Activated naive CD8-positive, alpha-beta T cell treated with anti-CD3 and anti-CD28 coated beads, Interleukin-2, amount 10 ng/mL, durations not matched to agents 7 days and 5 days (primary cell): ENCODE measurements at regions not wholly inside any gene's neighbourhood (a gene's known extent, or its start where the extent isn't known, plus 50 kb on each side); places are given as distances from the start of the nearest gene placed in this dataset.

ENCODE experiments used
- ATAC-seq: fragments of 150-1000 bp; cut with Tn5 transposase; one replicate; pipeline ENCODE4 v1.10.0; 2021; ENCODE audit warnings: low read depth, moderate library complexity
- POLR2A ChIA-PET: fragments of 350-600 bp; sonication (Branson Sonifier 250); formaldehyde crosslinking; loops from one replicate; lab custom pipeline; 2021; ENCODE audit warnings: antibody characterized with exemption; lab: Charles Lee
- DNase-seq: peaks from one replicate; pipeline ENCODE4 v3.0.0; 2021
- H3K27ac Mint-ChIP-seq: one replicate; pipeline ENCODE4 v1.8.0; 2022; ENCODE audit warnings: mild to moderate bottlenecking, mixed read lengths
- H3K27me3 Mint-ChIP-seq: one replicate; pipeline ENCODE4 v1.8.0; 2022; ENCODE audit warnings: mild to moderate bottlenecking, moderate library complexity, mixed read lengths
- H3K36me3 Mint-ChIP-seq: one replicate; pipeline ENCODE4 v1.8.0; 2021; ENCODE audit warnings: mild to moderate bottlenecking, mixed read lengths
- H3K4me1 Mint-ChIP-seq: one replicate; pipeline ENCODE4 v1.8.0; 2021; ENCODE audit warnings: mixed read lengths
- H3K4me3 Mint-ChIP-seq: one replicate; pipeline ENCODE4 v1.8.0; 2022; ENCODE audit warnings: mild to moderate bottlenecking, moderate library complexity, mixed read lengths
- H3K9me3 Mint-ChIP-seq: one replicate; pipeline ENCODE4 v1.8.0; 2021; ENCODE audit warnings: mixed read lengths

DNA sequence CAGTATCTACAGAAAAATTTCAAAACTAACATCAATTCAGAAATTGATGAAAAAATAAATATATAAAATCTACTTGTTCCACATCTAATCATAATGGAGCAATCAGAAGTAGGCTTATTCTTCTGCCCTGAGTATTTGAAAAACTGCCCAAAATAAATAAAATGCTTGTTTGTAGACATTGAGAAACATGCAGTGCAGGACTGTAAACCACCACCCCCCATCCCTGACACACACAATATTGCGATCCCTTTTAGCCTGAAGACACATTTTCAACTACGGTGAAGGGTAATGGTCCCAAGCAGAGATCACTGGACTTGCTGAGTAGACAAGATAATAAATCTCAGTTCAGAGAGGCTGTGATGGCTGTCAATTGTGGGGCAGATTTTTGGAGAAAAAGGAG, 261.5 kb downstream of the C6orf118 start:
- POLR2A ChIA-PET = no interaction called here

DNA sequence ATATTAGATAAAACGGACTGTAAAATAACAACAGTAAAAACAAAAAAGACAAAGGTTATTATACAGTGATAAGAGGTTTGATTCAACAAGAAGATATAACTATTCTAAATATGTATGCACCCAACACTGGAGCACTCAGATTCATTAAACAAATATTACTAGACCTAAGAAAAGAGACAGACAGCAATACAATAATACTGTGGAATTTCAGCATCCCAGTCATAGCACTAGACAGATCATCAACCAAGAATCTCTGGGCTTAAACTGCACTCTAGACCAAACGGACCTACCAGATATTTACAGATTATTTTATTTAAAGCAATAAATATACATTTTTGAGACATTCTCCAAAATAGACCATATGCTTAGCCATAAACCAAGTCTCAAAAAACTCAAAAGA, 263.8 kb downstream of the C6orf118 start:
- Mint-ChIP-seq H3K4me3 (no peak overlapping the region), H3K36me3 (no peaks in the 10 kb centered on the region), H3K4me1 (no peaks in the 10 kb centered on the region), H3K27me3 (no peaks in the 10 kb centered on the region), H3K9me3 (peaks cover 13% of the 10 kb centered on the region), H3K27ac (no peak overlapping the region)
- ATAC-seq (no peak), DNase-seq (no peak)
- POLR2A ChIA-PET = no interaction called here

More for the DNA sequence above, 261.5 kb downstream of the C6orf118 start:
- Mint-ChIP-seq H3K27ac (no peak overlapping the region), H3K9me3 (peaks cover 15% of the 10 kb centered on the region), H3K4me3 (no peak overlapping the region), H3K36me3 (no peaks in the 10 kb centered on the region), H3K27me3 (no peaks in the 10 kb centered on the region), H3K4me1 (no peaks in the 10 kb centered on the region)
- DNase-seq (no peak), ATAC-seq (no peak)

DNA sequence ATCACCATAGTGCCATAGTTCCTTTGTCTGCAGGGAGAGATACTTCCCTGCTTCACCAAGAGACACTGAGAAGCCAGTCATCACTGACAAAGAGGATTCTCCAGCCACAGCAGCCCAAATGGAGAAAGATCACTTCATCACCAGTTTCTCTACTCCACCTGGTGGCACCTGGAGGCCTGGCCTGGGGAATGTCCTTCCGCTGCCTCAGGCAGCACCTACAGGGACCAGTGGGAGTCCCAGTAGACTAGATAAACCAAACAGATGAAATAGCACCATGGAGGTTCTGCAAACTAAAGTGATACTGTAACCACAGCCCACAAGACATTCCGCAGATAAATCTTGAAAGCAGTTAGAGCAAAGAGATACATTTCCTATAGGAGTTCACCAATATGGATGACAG, 266.5 kb downstream of the C6orf118 start:
- H3K27me3 Mint-ChIP-seq = no peaks in the 10 kb centered on the region
- no peaks in the 10 kb centered on the region for H3K4me1 Mint-ChIP-seq
- H3K36me3 Mint-ChIP-seq = no peaks in the 10 kb centered on the region
- H3K9me3 Mint-ChIP-seq = peaks cover 11% of the 10 kb centered on the region
- DNase-seq (no peak), ATAC-seq (no peak)
- H3K27ac Mint-ChIP-seq = no peak overlapping the region
- POLR2A ChIA-PET = no interaction called here
- H3K4me3 Mint-ChIP-seq = no peak overlapping the region

DNA sequence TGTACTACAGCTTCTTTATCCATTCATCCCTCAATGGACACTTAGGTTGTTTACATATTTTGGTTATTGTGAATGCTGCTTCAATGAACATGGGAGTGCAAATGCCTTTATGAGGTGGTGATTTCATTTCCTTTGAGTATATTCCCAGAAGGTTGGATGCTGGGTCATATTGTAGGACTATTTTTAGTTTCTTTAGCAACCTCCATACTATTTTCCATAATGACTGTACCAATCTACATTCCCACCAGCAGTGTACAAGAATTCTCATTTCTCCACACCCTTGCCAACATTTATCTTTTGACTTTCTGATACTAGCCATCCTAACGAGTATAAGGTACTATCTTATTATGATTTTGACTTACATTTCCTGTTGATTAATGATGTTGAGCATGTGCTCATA, 269.0 kb downstream of the C6orf118 start:
- Mint-ChIP-seq H3K36me3 (no peaks in the 10 kb centered on the region), H3K4me1 (no peaks in the 10 kb centered on the region), H3K27ac (no peak overlapping the region), H3K4me3 (no peak overlapping the region), H3K9me3 (peaks cover 5% of the 10 kb centered on the region), H3K27me3 (no peaks in the 10 kb centered on the region)
- no peak for ATAC-seq
- DNase-seq = no peak
- POLR2A ChIA-PET = no interaction called here

DNA sequence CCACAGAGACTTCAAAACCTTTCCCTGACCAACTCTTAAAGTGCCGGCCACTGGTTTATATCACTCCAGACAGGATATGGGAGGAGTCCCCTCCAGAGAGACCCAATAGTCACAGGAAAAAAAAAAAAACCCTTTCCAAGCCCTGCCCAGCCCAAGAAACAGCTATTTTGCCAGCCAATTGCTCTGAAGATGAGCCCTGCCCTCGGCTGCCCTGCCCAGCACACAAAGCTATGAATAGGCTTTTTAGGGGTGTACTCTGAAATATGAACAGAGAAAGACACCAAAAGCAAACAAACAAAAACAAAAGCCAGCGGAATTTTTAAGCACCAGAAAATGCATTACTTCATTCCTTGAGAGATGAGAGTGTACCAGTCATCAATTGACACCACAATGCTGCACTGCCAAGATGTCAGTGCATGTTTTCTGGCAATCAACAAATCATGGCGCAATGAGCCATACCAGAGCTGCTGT, 275.1 kb downstream of the C6orf118 start:
- no peaks in the 10 kb centered on the region for H3K4me1 Mint-ChIP-seq
- no peak overlapping the region for H3K27ac Mint-ChIP-seq
- DNase-seq (no peak), ATAC-seq (no peak)
- no peaks in the 10 kb centered on the region for H3K27me3 Mint-ChIP-seq
- peaks cover 9% of the 10 kb centered on the region for H3K9me3 Mint-ChIP-seq
- no peak overlapping the region for H3K4me3 Mint-ChIP-seq
- H3K36me3 Mint-ChIP-seq = no peaks in the 10 kb centered on the region
- POLR2A ChIA-PET = no interaction called here

DNA sequence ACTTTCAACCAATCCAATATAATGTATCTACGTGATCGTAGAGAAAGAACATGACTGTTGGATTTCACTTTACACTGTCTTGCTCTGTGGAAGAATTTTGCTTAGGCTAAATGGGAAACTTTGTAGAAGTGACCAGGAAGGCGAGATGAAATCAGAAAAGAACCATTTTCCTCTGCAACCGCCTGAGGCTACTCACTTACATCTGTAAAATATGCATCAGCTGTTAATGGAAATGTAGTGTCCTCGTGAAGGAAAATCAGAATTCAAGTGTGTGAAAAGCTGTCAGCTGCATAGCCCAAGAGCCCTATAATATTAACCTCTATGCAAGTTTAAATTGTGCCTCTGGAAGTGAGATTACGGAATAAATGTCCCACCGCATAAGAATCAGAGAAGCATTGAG, 277.9 kb downstream of the C6orf118 start:
- Mint-ChIP-seq H3K36me3 (no peaks in the 10 kb centered on the region), H3K9me3 (peaks cover 6% of the 10 kb centered on the region), H3K27ac (no peak overlapping the region), H3K4me3 (no peak overlapping the region), H3K4me1 (no peaks in the 10 kb centered on the region), H3K27me3 (no peaks in the 10 kb centered on the region)
- ATAC-seq (no peak), DNase-seq (no peak)
- POLR2A ChIA-PET = no interaction called here

DNA sequence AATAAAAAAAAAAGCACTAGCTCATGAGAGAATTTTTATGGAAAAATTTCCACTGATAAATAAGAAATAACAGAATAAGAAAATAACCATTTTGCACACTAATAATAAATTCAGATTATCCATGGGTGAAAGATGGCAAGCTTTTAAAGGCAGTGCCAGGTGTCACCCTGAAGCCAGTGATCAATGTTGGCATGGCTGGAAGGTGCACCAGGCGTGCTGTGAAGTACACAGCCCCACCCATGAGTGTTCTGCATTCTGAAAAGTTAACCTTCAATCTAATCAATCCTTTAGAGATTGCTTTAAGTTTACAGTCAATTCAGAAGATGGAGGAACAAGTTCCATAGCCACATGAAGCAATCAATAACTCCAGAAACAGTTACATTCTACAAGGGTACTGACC, 284.4 kb downstream of the C6orf118 start:
- Mint-ChIP-seq H3K4me1 (no peaks in the 10 kb centered on the region), H3K27ac (no peak overlapping the region), H3K9me3 (peaks cover 1% of the 10 kb centered on the region), H3K27me3 (no peaks in the 10 kb centered on the region), H3K4me3 (no peak overlapping the region), H3K36me3 (no peaks in the 10 kb centered on the region)
- POLR2A ChIA-PET = no interaction called here
- no peak for ATAC-seq
- DNase-seq = no peak

DNA sequence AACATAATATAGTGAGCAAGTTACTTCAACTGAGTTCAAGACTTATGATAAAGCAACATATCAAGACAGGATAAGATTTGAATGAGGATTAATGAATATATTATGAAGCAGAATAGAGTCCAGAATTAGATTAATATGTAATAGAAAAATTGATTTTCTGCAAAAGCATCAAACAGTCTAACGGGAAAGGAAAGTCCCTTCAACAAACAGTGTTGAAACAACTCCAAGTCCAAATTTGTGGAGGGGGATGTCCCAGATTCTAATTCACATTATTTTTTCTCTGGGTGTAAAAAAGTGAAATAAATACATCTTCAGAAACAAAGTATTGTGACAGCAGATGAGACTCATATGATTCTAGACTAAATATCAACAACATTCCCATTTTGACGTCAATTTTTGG, 289.7 kb downstream of the C6orf118 start:
- DNase-seq (no peak), ATAC-seq (no peak)
- Mint-ChIP-seq H3K27ac (no peak overlapping the region), H3K4me3 (no peak overlapping the region), H3K36me3 (no peaks in the 10 kb centered on the region), H3K27me3 (no peaks in the 10 kb centered on the region), H3K4me1 (no peaks in the 10 kb centered on the region), H3K9me3 (peaks cover 4% of the 10 kb centered on the region)
- POLR2A ChIA-PET = no interaction called here

DNA sequence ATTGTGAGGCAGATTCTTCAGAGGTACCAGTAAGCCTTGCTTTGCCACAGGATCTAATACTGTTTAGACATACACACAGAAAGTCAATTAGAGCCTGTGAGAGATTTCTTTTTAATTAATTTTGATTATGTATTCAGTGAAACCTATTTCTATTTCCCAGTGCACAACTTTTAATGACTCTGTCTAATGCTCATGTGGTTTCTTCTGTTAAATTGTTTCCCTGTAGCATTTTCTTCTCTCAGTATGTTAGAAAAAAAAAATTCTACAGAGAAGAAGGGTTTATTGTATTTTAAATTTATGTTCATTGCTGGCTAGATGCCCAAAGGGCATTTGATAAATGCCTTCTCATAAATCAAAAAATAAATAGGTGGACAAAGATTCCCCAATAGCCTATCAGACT, 293.7 kb downstream of the C6orf118 start:
- H3K9me3 Mint-ChIP-seq = peaks cover 9% of the 10 kb centered on the region
- no peaks in the 10 kb centered on the region for H3K4me1 Mint-ChIP-seq
- DNase-seq (no peak), ATAC-seq (no peak)
- H3K36me3 Mint-ChIP-seq = no peaks in the 10 kb centered on the region
- no peak overlapping the region for H3K27ac Mint-ChIP-seq
- POLR2A ChIA-PET = no interaction called here
- H3K4me3 Mint-ChIP-seq = no peak overlapping the region
- no peaks in the 10 kb centered on the region for H3K27me3 Mint-ChIP-seq

DNA sequence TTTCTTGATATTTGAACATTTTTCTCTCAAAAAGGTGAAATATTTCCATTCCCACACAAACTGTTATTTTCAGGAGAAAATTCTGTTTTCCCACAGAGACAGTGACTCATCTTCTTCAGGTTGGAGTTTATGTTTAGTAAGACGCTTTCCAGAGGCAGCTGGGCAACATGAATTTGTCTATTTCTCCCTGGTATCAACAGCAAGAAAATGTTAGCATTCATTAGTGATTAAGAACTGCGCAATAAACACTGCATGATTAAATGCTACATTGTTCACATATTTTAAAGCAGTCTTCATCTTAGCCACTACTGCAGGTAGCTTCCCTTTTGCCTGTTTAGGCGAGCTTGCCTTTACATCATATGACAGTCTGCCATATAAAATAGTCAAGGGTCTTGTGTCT, 295.7 kb downstream of the C6orf118 start:
- no peak for ATAC-seq
- H3K27ac Mint-ChIP-seq = no peak overlapping the region
- no peaks in the 10 kb centered on the region for H3K36me3 Mint-ChIP-seq

DNA sequence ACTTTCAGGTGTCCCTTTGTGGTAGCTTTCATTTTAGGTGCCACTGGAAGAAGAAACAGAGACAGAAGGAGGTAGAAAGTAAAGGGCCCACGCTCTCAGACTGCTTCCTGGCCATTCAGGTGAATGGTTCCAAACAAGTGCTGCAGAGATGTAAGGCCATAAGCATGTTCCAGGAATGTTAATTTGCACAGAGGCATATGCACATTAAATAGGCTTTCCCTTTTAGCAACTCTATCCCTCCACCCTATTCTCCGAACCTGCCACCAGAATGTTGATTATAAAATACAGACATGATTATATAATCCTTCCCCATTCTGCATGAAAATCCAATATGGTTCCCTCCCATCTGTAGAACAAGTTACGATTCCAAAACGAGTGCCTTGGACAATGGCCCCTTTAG, 297.2 kb downstream of the C6orf118 start:
- no peaks in the 10 kb centered on the region for H3K36me3 Mint-ChIP-seq
- H3K27ac Mint-ChIP-seq = no peak overlapping the region
- peaks cover 9% of the 10 kb centered on the region for H3K9me3 Mint-ChIP-seq
- ATAC-seq = no peak
- no peaks in the 10 kb centered on the region for H3K4me1 Mint-ChIP-seq
- POLR2A ChIA-PET = no interaction called here
- no peak overlapping the region for H3K4me3 Mint-ChIP-seq
- no peak for DNase-seq
- no peaks in the 10 kb centered on the region for H3K27me3 Mint-ChIP-seq

More for the DNA sequence above, 295.7 kb downstream of the C6orf118 start:
- DNase-seq = no peak
- Mint-ChIP-seq H3K27me3 (no peaks in the 10 kb centered on the region), H3K9me3 (peaks cover 9% of the 10 kb centered on the region), H3K4me3 (no peak overlapping the region), H3K4me1 (no peaks in the 10 kb centered on the region)
- POLR2A ChIA-PET = no interaction called here

DNA sequence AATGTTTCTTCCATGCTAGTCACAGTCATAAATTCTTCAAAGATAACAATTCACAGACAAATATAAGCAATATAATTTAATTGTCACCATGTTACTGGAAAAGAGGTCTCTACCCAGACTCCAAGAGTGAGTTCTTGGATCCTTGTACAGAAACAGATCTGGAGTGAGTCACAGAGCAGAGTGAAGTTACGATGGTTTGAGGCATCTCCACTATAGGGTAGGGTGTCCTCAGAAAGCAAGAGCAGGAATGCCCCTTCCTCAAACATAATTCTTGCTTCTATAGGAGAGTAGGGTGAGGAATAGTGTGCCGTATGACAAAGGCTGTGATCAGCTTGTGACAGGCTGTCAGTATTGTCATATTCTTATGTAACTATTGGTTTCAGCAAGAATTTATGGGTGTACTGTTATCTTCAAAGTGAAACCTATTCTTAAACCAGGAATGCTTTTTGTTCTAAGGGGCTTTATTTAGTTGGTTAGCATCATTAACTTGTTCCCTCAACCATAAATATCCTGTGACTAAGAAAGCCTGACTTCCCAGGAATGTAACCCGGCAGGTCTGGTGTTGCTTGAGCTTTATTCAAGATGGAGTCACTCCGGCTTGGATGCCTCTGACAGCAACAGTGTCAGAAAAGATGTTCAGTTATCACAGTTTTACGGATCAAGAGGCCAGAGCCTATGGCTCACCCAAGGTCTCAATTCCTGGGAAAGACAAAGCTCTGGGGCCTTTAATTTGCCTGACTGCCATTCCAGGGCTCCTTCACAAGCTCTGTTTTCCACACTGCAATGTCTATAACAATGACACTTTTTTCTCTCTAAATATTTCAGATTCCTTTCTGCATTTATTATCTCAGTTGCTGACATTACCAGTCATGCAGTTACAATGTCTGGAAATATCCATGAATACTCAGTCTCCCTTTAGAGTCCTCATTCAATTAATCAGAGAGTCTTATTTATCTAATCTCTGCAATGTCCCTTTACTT, 298.6 kb downstream of the C6orf118 start:
- H3K4me3 Mint-ChIP-seq = no peak overlapping the region
- DNase-seq (no peak), ATAC-seq (no peak)
- no peaks in the 10 kb centered on the region for H3K36me3 Mint-ChIP-seq
- POLR2A ChIA-PET = no interaction called here
- H3K27me3 Mint-ChIP-seq = no peaks in the 10 kb centered on the region
- H3K4me1 Mint-ChIP-seq = no peaks in the 10 kb centered on the region
- H3K9me3 Mint-ChIP-seq = peaks cover 6% of the 10 kb centered on the region
- H3K27ac Mint-ChIP-seq = no peak overlapping the region

DNA sequence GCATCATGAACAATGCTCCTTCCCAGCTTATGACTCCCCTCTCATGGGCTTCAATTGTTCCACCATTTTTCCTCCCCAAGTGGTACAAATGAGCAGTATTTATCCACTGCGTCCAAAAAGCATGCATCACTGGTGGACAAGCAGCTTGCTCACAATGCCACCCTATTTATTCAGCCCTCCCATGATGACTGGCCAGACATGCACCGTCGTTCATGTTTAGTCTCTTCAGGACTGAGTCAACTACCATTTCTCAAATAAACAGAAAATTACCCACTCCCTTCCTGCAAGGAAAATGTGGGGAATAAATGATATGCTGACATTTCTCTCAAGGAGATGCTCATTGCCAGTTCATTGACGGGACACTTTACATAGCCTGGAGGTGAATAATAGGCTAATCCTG, 300.4 kb downstream of the C6orf118 start:
- H3K9me3 Mint-ChIP-seq = peaks cover 8% of the 10 kb centered on the region
- H3K27me3 Mint-ChIP-seq = no peaks in the 10 kb centered on the region
- no peaks in the 10 kb centered on the region for H3K36me3 Mint-ChIP-seq
- POLR2A ChIA-PET = no interaction called here
- no peak overlapping the region for H3K4me3 Mint-ChIP-seq
- ATAC-seq (no peak), DNase-seq (no peak)
- H3K4me1 Mint-ChIP-seq = no peaks in the 10 kb centered on the region
- H3K27ac Mint-ChIP-seq = no peak overlapping the region

DNA sequence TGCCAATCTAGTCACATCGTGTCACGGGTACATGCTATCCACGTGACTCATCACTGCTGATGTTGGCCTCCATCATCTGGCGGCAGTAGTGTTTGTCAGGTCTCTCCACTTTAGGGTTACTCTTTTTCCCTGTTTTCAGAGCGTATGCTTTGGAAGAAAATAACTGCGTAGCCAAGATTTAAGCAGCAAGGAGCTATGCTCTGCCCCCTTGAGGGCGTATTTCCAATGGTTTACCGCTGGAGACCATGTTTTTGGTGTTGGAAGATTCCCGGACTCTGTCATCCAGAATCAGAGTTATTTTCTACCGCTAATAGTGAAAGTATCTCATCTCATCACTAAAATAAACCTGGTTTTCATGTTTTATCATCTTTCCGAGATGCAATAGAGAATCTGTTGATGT, 306.5 kb downstream of the C6orf118 start:
- Mint-ChIP-seq H3K36me3 (no peaks in the 10 kb centered on the region), H3K27ac (no peak overlapping the region), H3K27me3 (no peaks in the 10 kb centered on the region), H3K4me1 (no peaks in the 10 kb centered on the region), H3K9me3 (peaks cover 4% of the 10 kb centered on the region), H3K4me3 (no peak overlapping the region)
- POLR2A ChIA-PET = no interaction called here
- DNase-seq (no peak), ATAC-seq (no peak)
